ENCODE measurements at regions not wholly inside any gene's neighbourhood (a gene's known extent, or its start where the extent isn't known, plus 50 kb on each side); places are given as distances from the start of the nearest gene placed in this dataset.

GRCh38 chr20:54723723-54724122, 248.3 kb downstream of the DOK5 start:
- TF ChIP-seq POLR2A (IDR thresholded peaks at IDR 0.05) (no peak), CTCF (IDR thresholded peaks at IDR 0.05) (no peak)
- Histone ChIP-seq H3K4me1 (replicated peaks in 1 of 2) (no peaks in the 10 kb centered on the region), H3K4me3 (no peak overlapping the region), H3K9me3 (replicated peaks in 1 of 3) (no peaks in the 10 kb centered on the region), H3K27ac (no peak overlapping the region), H3K36me3 (replicated peaks in 1 of 2) (no peaks in the 10 kb centered on the region), H3K27me3 (no peaks in the 10 kb centered on the region)
- no peak for DNase-seq
- 89 to 97% (median 94%) methylated on average over 1 of the region's 1 CpG for WGBS, 4 donors
- intact Hi-C loops (cut with DNase I), result no loop called here

DNA sequence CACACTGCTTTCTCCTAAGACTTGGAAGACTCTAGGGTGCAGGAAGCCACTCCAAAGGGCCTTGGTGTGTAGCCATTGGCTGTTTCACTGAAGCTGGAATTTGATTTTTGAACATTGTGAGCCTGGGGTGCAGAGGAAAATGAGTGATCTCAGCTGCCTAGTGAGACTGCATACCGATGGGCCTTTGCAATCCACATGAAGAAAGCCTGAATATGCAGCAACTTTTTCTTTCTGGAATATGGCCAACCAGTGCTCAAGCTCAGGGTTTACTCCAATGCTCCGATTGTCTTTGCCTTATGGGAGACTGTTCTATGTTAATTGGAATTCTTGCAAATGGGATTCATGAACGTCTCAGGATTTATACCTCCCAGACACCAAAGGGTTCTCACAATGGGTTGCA, 242.6 kb downstream of the DOK5 start:
- Histone ChIP-seq H3K27ac (no peak overlapping the region), H3K4me3 (no peak overlapping the region), H3K9me3 (replicated peaks in 1 of 3) (no peaks in the 10 kb centered on the region), H3K4me1 (replicated peaks in 1 of 2) (no peaks in the 10 kb centered on the region), H3K27me3 (no peaks in the 10 kb centered on the region), H3K36me3 (replicated peaks in 1 of 2) (no peaks in the 10 kb centered on the region)
- TF ChIP-seq POLR2A (IDR thresholded peaks at IDR 0.05) (no peak), CTCF (IDR thresholded peaks at IDR 0.05) (no peak)
- intact Hi-C loops (cut with DNase I), result no loop called here
- 67 to 85% (median 76%) methylated on average over 3 of the region's 3 CpGs for WGBS, 4 donors
- no peak for DNase-seq

GRCh38 chr20:54716790-54717189, 241.4 kb downstream of the DOK5 start:
- DNase-seq, result no peak
- TF ChIP-seq CTCF (IDR thresholded peaks at IDR 0.05), result no peak
- TF ChIP-seq POLR2A (IDR thresholded peaks at IDR 0.05), result no peak
- H3K27ac ChIP-seq, result no peak overlapping the region
- intact Hi-C loops (cut with DNase I), result no loop called here
- no peaks in the 10 kb centered on the region for H3K27me3 ChIP-seq
- no peaks in the 10 kb centered on the region for H3K9me3 ChIP-seq (replicated peaks in 1 of 3)
- no peaks in the 10 kb centered on the region for H3K4me1 ChIP-seq (replicated peaks in 1 of 2)
- no peak overlapping the region for H3K4me3 ChIP-seq
- H3K36me3 ChIP-seq (replicated peaks in 1 of 2), result no peaks in the 10 kb centered on the region

DNA sequence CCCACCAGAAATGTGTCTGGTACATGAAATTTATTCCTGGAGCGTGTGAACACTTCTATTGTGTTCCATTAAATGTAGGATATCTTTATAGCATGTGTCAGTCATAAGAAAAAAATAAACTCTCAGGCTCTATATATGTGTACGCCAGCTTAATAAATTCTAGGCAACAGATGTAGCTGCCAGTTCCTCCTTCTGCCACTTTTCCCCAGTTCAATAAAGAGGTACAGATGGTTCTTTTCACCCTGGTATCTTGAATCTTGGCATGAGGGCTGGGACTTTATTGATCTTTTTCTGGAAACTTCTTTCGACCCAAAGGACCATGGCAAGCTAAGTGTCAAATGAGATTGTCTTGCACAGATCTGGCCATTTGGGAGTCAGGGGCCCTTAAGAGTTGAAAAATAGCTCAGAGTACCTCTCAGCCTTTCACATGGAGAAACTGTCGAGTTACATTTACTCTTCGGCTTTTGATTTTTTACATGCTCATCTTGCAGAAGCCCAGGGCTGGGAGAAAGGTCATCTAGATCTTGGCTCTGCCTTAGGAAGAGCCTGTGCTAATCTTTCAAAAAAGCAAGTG, 240.9 kb downstream of the DOK5 start:
- Histone ChIP-seq H3K27ac (no peak overlapping the region), H3K4me1 (replicated peaks in 1 of 2) (no peaks in the 10 kb centered on the region), H3K27me3 (no peaks in the 10 kb centered on the region), H3K9me3 (replicated peaks in 1 of 3) (no peaks in the 10 kb centered on the region), H3K36me3 (replicated peaks in 1 of 2) (no peaks in the 10 kb centered on the region), H3K4me3 (no peak overlapping the region)
- WGBS, 4 donors, result 67 to 75% (median 68%) methylated on average over 5 of the region's 5 CpGs
- no peak for DNase-seq
- intact Hi-C loops (cut with DNase I), result no loop called here
- TF ChIP-seq CTCF (IDR thresholded peaks at IDR 0.05) (no peak), POLR2A (IDR thresholded peaks at IDR 0.05) (no peak)
